ENCODE measurements at regions not wholly inside any gene's neighbourhood (a gene's known extent, or its start where the extent isn't known, plus 50 kb on each side); places are given as distances from the start of the nearest gene placed in this dataset.

GRCh38 chr13:76552041-76552772, 334.0 kb downstream of the KCTD12 start:
- Mint-ChIP-seq H3K9me3 (no peaks in the 10 kb centered on the region), H3K27me3 (no peaks in the 10 kb centered on the region), H3K4me3 (no peak overlapping the region), H3K27ac (no peak overlapping the region), H3K4me1 (ENCODE audit: low read depth) (no peaks in the 10 kb centered on the region), H3K36me3 (no peaks in the 10 kb centered on the region)
- ChIA-PET POLR2A (no interaction called here), CTCF (no interaction called here)
- intact Hi-C loops (cut with micrococcal nuclease), result no loop called here
- DNase-seq, result no peak

GRCh38 chr13:76542176-76542575, 344.0 kb downstream of the KCTD12 start:
- Mint-ChIP-seq H3K4me1 (ENCODE audit: low read depth) (no peaks in the 10 kb centered on the region), H3K27me3 (no peaks in the 10 kb centered on the region), H3K4me3 (no peak overlapping the region), H3K36me3 (no peaks in the 10 kb centered on the region), H3K27ac (no peak overlapping the region), H3K9me3 (peaks cover 2% of the 10 kb centered on the region)
- CTCF ChIA-PET, result no interaction called here
- no peak for DNase-seq
- intact Hi-C loops (cut with micrococcal nuclease), result no loop called here
- POLR2A ChIA-PET, result no interaction called here

GRCh38 chr13:76538004-76538403, 348.2 kb downstream of the KCTD12 start:
- Mint-ChIP-seq H3K27ac (no peak overlapping the region), H3K27me3 (peaks cover 3% of the 10 kb centered on the region), H3K9me3 (no peaks in the 10 kb centered on the region), H3K4me3 (no peak overlapping the region), H3K36me3 (no peaks in the 10 kb centered on the region), H3K4me1 (ENCODE audit: low read depth) (no peaks in the 10 kb centered on the region)
- ChIA-PET POLR2A (no interaction called here), CTCF (no interaction called here)
- no peak for DNase-seq
- intact Hi-C loops (cut with micrococcal nuclease), result no loop called here

- Mint-ChIP-seq H3K4me3 (no peak overlapping the region), H3K27me3 (peaks cover 8% of the 10 kb centered on the region), H3K27ac (no peak overlapping the region), H3K36me3 (no peaks in the 10 kb centered on the region), H3K9me3 (no peaks in the 10 kb centered on the region), H3K4me1 (ENCODE audit: low read depth) (no peaks in the 10 kb centered on the region)
- ChIA-PET POLR2A (no interaction called here), CTCF (no interaction called here)
- DNase-seq, result no peak
- intact Hi-C loops (cut with micrococcal nuclease), result no loop called here
These were observed 353.0 kb downstream of the KCTD12 start for GRCh38 chr13:76533251-76533650.

GRCh38 chr13:76527041-76527440, 359.2 kb downstream of the KCTD12 start:
- no peak overlapping the region for H3K4me3 Mint-ChIP-seq
- POLR2A ChIA-PET, result no interaction called here
- CTCF ChIA-PET, result no interaction called here
- H3K27me3 Mint-ChIP-seq, result peaks cover 6% of the 10 kb centered on the region
- no peaks in the 10 kb centered on the region for H3K9me3 Mint-ChIP-seq
- intact Hi-C loops (cut with micrococcal nuclease), result no loop called here
- DNase-seq, result no peak
- no peaks in the 10 kb centered on the region for H3K36me3 Mint-ChIP-seq
- no peaks in the 10 kb centered on the region for H3K4me1 Mint-ChIP-seq (ENCODE audit: low read depth)
- H3K27ac Mint-ChIP-seq, result no peak overlapping the region

DNA sequence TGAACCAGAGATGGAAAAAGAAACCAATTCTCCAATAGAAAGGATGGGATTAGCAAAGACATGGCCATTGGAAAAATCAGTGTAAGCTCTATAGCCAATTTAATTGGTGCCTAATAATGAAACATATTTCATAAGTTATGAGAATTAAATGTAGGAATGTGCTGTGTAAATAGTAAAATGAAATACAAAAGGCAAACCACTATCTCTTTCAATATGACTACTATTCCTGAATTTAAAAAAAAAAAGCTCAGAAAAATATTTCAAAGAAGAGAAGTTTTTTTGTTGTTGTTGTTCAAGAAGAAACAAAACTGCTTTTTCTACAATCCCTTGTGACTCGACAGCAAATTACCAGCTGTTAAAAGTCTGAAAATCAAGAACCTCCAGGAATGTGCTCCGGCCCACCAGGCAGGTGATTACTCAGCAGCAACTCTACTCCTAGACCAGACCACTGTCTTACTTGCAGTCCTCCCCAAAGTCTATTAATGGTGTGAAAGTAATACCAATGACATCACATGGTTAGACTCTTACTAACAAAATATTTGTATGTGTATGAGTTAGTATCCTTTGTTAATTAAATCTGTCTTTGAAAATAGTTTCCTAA, 362.4 kb downstream of the KCTD12 start:
- Mint-ChIP-seq H3K27ac (no peak overlapping the region), H3K4me3 (no peak overlapping the region), H3K9me3 (no peaks in the 10 kb centered on the region), H3K36me3 (no peaks in the 10 kb centered on the region), H3K27me3 (no peaks in the 10 kb centered on the region), H3K4me1 (ENCODE audit: low read depth) (no peaks in the 10 kb centered on the region)
- intact Hi-C loops (cut with micrococcal nuclease), result no loop called here
- CTCF ChIA-PET, result interaction anchor here (0.6 kb wide), 1 partner anchor 379 kb away, joined by 3 read pairs; no protein-coding TSS in a partner anchor
- no peak for DNase-seq
- POLR2A ChIA-PET, result no interaction called here

GRCh38 chr13:76522083-76522755, 364.0 kb downstream of the KCTD12 start:
- ChIA-PET CTCF (no interaction called here), POLR2A (no interaction called here)
- no peak overlapping the region for H3K27ac Mint-ChIP-seq

DNA sequence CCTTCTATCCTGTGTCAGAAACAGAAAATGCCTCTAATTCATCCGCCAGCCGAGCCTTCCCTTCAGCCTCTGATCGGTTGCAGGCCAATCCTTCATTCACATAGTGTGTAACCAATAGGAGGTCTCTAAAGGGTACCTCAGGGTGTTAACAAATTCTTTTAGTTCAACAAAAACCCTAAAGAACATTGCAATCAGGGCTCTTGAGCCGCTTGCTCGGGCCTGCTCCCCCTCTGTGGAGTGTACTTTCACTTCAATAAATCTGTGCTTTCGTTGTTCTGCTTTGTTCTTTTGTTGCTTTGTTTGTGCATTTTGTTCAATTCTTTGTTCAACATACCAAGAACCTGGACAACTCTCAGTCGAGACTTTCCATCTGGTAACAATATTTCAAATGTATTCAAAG, 366.5 kb downstream of the KCTD12 start:
- intact Hi-C loops (cut with micrococcal nuclease), result no loop called here
- no peak for DNase-seq
- ChIA-PET CTCF (no interaction called here), POLR2A (no interaction called here)
- H3K27me3 Mint-ChIP-seq, result peaks cover 4% of the 10 kb centered on the region
- no peak overlapping the region for H3K4me3 Mint-ChIP-seq
- H3K36me3 Mint-ChIP-seq, result no peaks in the 10 kb centered on the region
- no peaks in the 10 kb centered on the region for H3K4me1 Mint-ChIP-seq (ENCODE audit: low read depth)
- no peaks in the 10 kb centered on the region for H3K9me3 Mint-ChIP-seq
- no peak overlapping the region for H3K27ac Mint-ChIP-seq

More at GRCh38 chr13:76522083-76522755, 364.0 kb downstream of the KCTD12 start:
- no peak for DNase-seq
- intact Hi-C loops (cut with micrococcal nuclease), result no loop called here
- no peak overlapping the region for H3K4me3 Mint-ChIP-seq
- H3K36me3 Mint-ChIP-seq, result no peaks in the 10 kb centered on the region
- H3K4me1 Mint-ChIP-seq (ENCODE audit: low read depth), result no peaks in the 10 kb centered on the region
- peaks cover 3% of the 10 kb centered on the region for H3K27me3 Mint-ChIP-seq
- no peaks in the 10 kb centered on the region for H3K9me3 Mint-ChIP-seq

DNA sequence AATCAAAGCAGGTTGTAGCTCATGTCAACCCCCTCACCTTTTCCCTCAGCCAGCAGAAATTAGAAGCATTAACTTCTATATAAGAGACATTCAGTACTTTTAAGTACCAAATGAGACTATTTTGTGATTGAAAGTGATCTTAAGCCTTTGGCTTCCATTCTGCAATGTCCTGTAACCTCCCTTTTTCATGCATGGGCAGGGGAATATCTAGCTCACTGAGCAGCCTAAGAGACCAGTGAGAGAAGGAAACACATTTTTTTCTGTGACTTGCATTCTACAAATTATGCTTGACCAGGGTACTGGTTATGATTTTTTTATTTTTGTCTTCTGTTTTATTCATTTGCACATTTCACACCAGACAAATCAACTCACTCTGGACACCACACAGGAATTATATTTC, 369.6 kb downstream of the KCTD12 start:
- Mint-ChIP-seq H3K27me3 (peaks cover 8% of the 10 kb centered on the region), H3K27ac (no peak overlapping the region), H3K9me3 (no peaks in the 10 kb centered on the region), H3K36me3 (no peaks in the 10 kb centered on the region), H3K4me3 (no peak overlapping the region), H3K4me1 (ENCODE audit: low read depth) (no peaks in the 10 kb centered on the region)
- intact Hi-C loops (cut with micrococcal nuclease), result no loop called here
- ChIA-PET POLR2A (no interaction called here), CTCF (no interaction called here)
- DNase-seq, result no peak

DNA sequence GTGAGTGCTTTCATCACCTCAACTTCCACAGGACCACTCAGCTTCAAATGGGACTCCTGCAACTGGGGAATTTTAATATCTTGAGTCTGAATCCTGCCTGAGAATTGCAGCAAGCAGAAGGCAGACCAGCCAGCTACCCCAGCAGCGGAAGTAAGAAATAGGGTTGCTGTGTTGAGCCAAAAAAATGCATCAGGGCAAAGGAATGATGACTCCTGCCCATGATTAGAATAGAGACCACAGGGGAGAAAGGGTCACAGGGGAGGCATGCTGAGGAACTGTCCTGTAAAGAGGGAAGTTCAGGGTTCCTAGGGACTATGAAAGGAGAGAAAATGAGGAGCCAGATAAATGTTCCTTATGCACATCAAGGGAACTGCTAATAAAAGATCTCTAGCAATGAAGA, 370.2 kb downstream of the KCTD12 start:
- Mint-ChIP-seq H3K36me3 (no peaks in the 10 kb centered on the region), H3K4me3 (no peak overlapping the region), H3K4me1 (ENCODE audit: low read depth) (no peaks in the 10 kb centered on the region), H3K9me3 (no peaks in the 10 kb centered on the region), H3K27ac (no peak overlapping the region), H3K27me3 (peaks cover 9% of the 10 kb centered on the region)
- CTCF ChIA-PET, result no interaction called here
- intact Hi-C loops (cut with micrococcal nuclease), result no loop called here
- DNase-seq, result no peak
- POLR2A ChIA-PET, result interaction anchor here (0.6 kb wide), 1 partner anchor 27 kb away, joined by 3 read pairs; no protein-coding TSS in a partner anchor

GRCh38 chr13:76512721-76513145, 373.5 kb downstream of the KCTD12 start:
- Mint-ChIP-seq H3K4me1 (ENCODE audit: low read depth) (no peaks in the 10 kb centered on the region), H3K9me3 (no peaks in the 10 kb centered on the region), H3K27ac (no peak overlapping the region), H3K36me3 (no peaks in the 10 kb centered on the region), H3K27me3 (peaks cover 6% of the 10 kb centered on the region), H3K4me3 (no peak overlapping the region)
- intact Hi-C loops (cut with micrococcal nuclease), result no loop called here
- CTCF ChIA-PET, result interaction anchor here (1.0 kb wide), 1 partner anchor 817 kb away, joined by 3 read pairs; no protein-coding TSS in a partner anchor
- POLR2A ChIA-PET, result no interaction called here
- DNase-seq, result no peak

GRCh38 chr13:76505437-76505836, 380.8 kb downstream of the KCTD12 start:
- H3K4me1 Mint-ChIP-seq (ENCODE audit: low read depth), result no peaks in the 10 kb centered on the region
- ChIA-PET POLR2A (no interaction called here), CTCF (interaction anchor here (1.1 kb wide), 1 partner anchor 9 kb away, joined by 3 read pairs; no protein-coding TSS in a partner anchor)
- no peak overlapping the region for H3K27ac Mint-ChIP-seq
- no peaks in the 10 kb centered on the region for H3K9me3 Mint-ChIP-seq
- no peaks in the 10 kb centered on the region for H3K27me3 Mint-ChIP-seq
- intact Hi-C loops (cut with micrococcal nuclease), result no loop called here
- H3K4me3 Mint-ChIP-seq, result no peak overlapping the region
- no peak for DNase-seq
- no peaks in the 10 kb centered on the region for H3K36me3 Mint-ChIP-seq

DNA sequence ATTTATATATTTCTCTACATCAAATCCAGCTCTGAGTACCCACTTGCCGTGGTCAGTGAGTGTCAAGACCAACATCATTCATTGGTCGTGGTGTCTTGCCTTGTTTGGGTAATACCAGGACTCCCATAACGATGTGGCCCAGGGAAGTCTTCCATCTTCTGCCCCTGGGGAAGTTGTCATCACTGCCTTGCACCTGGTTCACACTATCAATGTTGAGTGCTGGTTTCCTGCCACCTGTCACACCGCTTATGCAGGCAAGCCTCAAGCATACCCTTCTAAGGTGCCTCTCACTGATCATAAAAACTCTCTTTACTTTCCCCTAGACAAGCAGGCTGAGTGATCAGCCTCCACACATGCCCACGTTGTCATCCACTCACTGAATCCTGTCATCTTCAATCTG, 382.4 kb downstream of the KCTD12 start:
- POLR2A ChIA-PET, result no interaction called here
- CTCF ChIA-PET, result no interaction called here
- intact Hi-C loops (cut with micrococcal nuclease), result no loop called here

More for the DNA sequence above, 382.4 kb downstream of the KCTD12 start:
- H3K4me1 Mint-ChIP-seq (ENCODE audit: low read depth), result no peaks in the 10 kb centered on the region
- peaks cover 5% of the 10 kb centered on the region for H3K27me3 Mint-ChIP-seq
- no peak for DNase-seq
- H3K4me3 Mint-ChIP-seq, result no peak overlapping the region
- no peaks in the 10 kb centered on the region for H3K9me3 Mint-ChIP-seq
- H3K27ac Mint-ChIP-seq, result no peak overlapping the region
- no peaks in the 10 kb centered on the region for H3K36me3 Mint-ChIP-seq
